Loucy (cell line): ENCODE measurements at regions not wholly inside any gene's neighbourhood (a gene's known extent, or its start where the extent isn't known, plus 50 kb on each side); places are given as distances from the start of the nearest gene placed in this dataset.

ENCODE experiments used
- EZH2phosphoT487 ChIP-seq: fragments of 200-600 bp; IDR thresholded peaks from 2 replicates; pipeline ENCODE4 v1.6.1; 2018; ENCODE audit warnings: antibody characterized with exemption, mild to moderate bottlenecking, moderate library complexity, borderline replicate concordance
- TF ChIP-seq, protein P1 (sequence below): fragments of 200-600 bp; sonication (generic); conservative IDR thresholded peaks from 2 replicates; pipeline ENCODE4 v1.5.1; 2014; ENCODE audit warnings: mild to moderate bottlenecking, antibody characterized with exemption, low read length

DNA sequence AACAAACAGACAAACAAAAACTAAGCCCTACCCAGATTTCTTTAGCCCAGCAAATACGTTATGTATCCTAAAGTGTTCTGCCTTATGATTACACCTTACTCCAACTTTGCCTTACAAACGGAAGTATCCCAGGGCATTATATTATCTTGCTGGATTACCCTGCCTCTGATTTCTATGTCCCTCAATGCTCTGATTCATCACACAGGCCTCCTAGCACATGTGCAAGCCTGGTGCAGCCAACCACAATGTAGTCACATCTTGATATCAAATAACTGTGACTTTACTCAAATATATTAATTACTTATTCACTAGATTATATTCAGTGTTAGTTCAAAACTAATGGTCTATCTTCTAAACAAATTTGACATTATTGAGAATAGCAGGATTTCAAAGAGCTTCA is 598.6 kb downstream of the TBC1D32 start:
- TF ChIP-seq, protein P1, sequence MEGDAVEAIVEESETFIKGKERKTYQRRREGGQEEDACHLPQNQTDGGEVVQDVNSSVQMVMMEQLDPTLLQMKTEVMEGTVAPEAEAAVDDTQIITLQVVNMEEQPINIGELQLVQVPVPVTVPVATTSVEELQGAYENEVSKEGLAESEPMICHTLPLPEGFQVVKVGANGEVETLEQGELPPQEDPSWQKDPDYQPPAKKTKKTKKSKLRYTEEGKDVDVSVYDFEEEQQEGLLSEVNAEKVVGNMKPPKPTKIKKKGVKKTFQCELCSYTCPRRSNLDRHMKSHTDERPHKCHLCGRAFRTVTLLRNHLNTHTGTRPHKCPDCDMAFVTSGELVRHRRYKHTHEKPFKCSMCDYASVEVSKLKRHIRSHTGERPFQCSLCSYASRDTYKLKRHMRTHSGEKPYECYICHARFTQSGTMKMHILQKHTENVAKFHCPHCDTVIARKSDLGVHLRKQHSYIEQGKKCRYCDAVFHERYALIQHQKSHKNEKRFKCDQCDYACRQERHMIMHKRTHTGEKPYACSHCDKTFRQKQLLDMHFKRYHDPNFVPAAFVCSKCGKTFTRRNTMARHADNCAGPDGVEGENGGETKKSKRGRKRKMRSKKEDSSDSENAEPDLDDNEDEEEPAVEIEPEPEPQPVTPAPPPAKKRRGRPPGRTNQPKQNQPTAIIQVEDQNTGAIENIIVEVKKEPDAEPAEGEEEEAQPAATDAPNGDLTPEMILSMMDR = no peak
- no peak for TF ChIP-seq EZH2phosphoT487
